ENCODE measurements at regions not wholly inside any gene's neighbourhood (a gene's known extent, or its start where the extent isn't known, plus 50 kb on each side); places are given as distances from the start of the nearest gene placed in this dataset.

- Histone ChIP-seq H3K27ac (no peak overlapping the region), H3K4me3 (no peak overlapping the region), H3K9me3 (0 out of 3 replicates have a peak, but pooled peaks cover 2% of the 10 kb centered on the region), H3K4me1 (no peaks in the 10 kb centered on the region), H3K4me2 (no peak overlapping the region)
- FAIRE-seq = no peak
- POLR2A ChIA-PET = no interaction called here
- WGBS (ENCODE audit: missing lambda C conversion rate) = 62% methylated on average over 4 of the region's 5 CpGs
- CTCF ChIA-PET = interaction anchor here (0.9 kb wide), 1 partner anchor 10 kb away, joined by 3 read pairs; no protein-coding TSS in a partner anchor
- DNase-seq (ENCODE audit: low read depth in 1 of 2, low spot score in 1 of 2) = no peak
- ATAC-seq = no peak
- TF ChIP-seq NR3C1 (IDR thresholded peaks at IDR 0.05) = no peak
- no peak for TF ChIP-seq CEBPB (IDR thresholded peaks at IDR 0.05)
- TF ChIP-seq EHF (CRISPR knock-in tag; IDR thresholded peaks at IDR 0.05) = no peak
- TF ChIP-seq ESRRA (IDR thresholded peaks at IDR 0.05; ENCODE audit: borderline replicate concordance, low read length) = no peak
- no peak for TF ChIP-seq RARB (CRISPR knock-in tag; IDR thresholded peaks at IDR 0.05)
- TF ChIP-seq TP53 (CRISPR knock-in tag; IDR thresholded peaks at IDR 0.05) = no peak
- no peak for TF ChIP-seq RNF2 (IDR thresholded peaks at IDR 0.05; ENCODE audit: borderline replicate concordance, low read depth)
- no peak for TF ChIP-seq EP300 (IDR thresholded peaks at IDR 0.05)
- TF ChIP-seq HOXB13 (CRISPR knock-in tag; IDR thresholded peaks at IDR 0.05; ENCODE audit: low read depth) = no peak
- TF ChIP-seq HDAC2 (IDR thresholded peaks at IDR 0.05) = no peak
These were observed 732.7 kb downstream of the NR4A2 start for GRCh38 chr2:155599834-155600233.

DNA sequence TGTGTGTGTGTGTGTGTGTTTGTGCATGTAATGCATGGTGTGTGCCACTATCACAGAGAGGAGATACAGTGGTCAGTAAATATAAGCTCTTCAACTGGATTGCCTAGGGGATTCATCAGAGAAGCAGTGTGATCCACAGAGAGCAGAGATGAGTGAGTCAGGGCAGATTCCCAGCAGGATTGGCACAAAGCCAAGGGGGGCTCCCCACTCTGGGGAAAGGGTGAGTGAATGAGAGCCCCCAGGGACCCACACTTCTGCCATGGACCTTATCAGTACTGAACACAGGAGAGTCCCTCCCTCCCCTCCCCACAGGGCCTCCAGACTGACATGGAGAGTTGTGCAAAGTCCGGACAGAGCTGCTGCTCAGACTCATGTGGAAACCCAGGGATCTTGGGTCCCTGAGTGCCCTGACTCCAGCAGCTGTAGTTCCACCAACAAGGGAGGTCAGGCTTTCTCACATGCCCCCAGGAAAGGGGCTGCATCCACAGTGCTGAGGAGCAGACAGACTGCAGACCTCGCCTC lies 748.8 kb downstream of the NR4A2 start:
- DNase-seq (ENCODE audit: low read depth in 1 of 2, low spot score in 1 of 2) (no peak), ATAC-seq (no peak), FAIRE-seq (no peak)
- Histone ChIP-seq H3K4me1 (no peaks in the 10 kb centered on the region), H3K9me3 (no peaks in the 10 kb centered on the region), H3K4me3 (no peak overlapping the region), H3K27ac (no peak overlapping the region), H3K4me2 (no peak overlapping the region)
- TF ChIP-seq JUNB (IDR thresholded peaks at IDR 0.05) = no peak
- no peak for TF ChIP-seq ZFP36 (IDR thresholded peaks at IDR 0.05; ENCODE audit: borderline replicate concordance, partially characterized antibody)
- TF ChIP-seq ZNF302 (CRISPR knock-in tag; IDR thresholded peaks at IDR 0.05) = no peak
- no peak for TF ChIP-seq RARB (CRISPR knock-in tag; IDR thresholded peaks at IDR 0.05)
- no peak for TF ChIP-seq CTCF (IDR thresholded peaks at IDR 0.05)
- POLR2A ChIA-PET = no interaction called here
- CTCF ChIA-PET = no interaction called here
- no CpG with 5 or more reads among the region's 2 CpGs for WGBS (ENCODE audit: missing lambda C conversion rate)

DNA sequence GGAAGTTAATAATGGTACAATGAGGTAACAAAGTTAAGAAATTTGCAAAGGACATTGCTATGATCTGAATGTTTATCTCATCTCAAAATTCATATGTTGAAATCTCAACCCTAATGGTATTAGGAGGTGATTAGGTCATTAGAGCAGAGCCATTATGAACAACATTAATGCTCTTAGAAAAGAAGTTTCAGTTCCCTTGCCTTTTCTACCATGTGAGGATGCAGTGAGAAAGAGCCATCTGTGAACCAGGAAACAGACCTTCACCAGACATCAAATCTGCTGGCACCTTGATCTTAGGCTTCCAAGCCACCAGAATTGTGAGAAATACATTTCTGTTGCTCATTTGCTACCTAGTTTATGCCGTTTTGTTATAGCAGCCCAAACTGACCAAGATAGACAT lies 757.6 kb downstream of the NR4A2 start:
- FAIRE-seq (no peak), ATAC-seq (no peak), DNase-seq (ENCODE audit: low read depth in 1 of 2, low spot score in 1 of 2) (no peak)
- Histone ChIP-seq H3K4me1 (no peaks in the 10 kb centered on the region), H3K4me2 (no peak overlapping the region), H3K9me3 (peaks cover 2% of the 10 kb centered on the region; the same call in 1 of the 3 replicates), H3K4me3 (no peak overlapping the region), H3K27ac (no peak overlapping the region)
- no peak for TF ChIP-seq MAX (IDR thresholded peaks at IDR 0.05)
- TF ChIP-seq POLR2AphosphoS2 (conservative IDR thresholded peaks at IDR 0.05; ENCODE audit: low read length) = no peak
- TF ChIP-seq ZC3H11A (IDR thresholded peaks at IDR 0.05) = no peak
- no peak for TF ChIP-seq NFE2L2 (conservative IDR thresholded peaks at IDR 0.05; ENCODE audit: low read length)
- TF ChIP-seq HOXB5 (CRISPR knock-in tag; IDR thresholded peaks at IDR 0.05) = no peak
- TF ChIP-seq JUNB (IDR thresholded peaks at IDR 0.05) = no peak
- ChIA-PET POLR2A (no interaction called here), CTCF (no interaction called here)
- WGBS (ENCODE audit: missing lambda C conversion rate) = 4% methylated on average over 1 of the region's 1 CpG

GRCh38 chr2:155547571-155547970 lies 785.0 kb downstream of the NR4A2 start:
- H3K9me3 ChIP-seq = no peaks in the 10 kb centered on the region
- ChIA-PET CTCF (no interaction called here), POLR2A (no interaction called here)
- H3K4me1 ChIP-seq = no peaks in the 10 kb centered on the region
- no peak for FAIRE-seq
- no peak for ATAC-seq
- H3K4me2 ChIP-seq = peak overlapping the region; percentile 25; the same call in 2 of the 3 replicates
- H3K27ac ChIP-seq = no peak overlapping the region
- no peak for DNase-seq (ENCODE audit: low read depth in 1 of 2, low spot score in 1 of 2)
- WGBS (ENCODE audit: missing lambda C conversion rate) = 62% methylated on average over 3 of the region's 3 CpGs
- H3K4me3 ChIP-seq = no peak overlapping the region
- TF ChIP-seq ATOH8 (CRISPR knock-in tag; IDR thresholded peaks at IDR 0.05; ENCODE audit: low read depth) (no peak), MAX (IDR thresholded peaks at IDR 0.05) (no peak), MAZ (IDR thresholded peaks at IDR 0.05; ENCODE audit: borderline replicate concordance, low read depth, low read length) (no peak), FOSL2 (IDR thresholded peaks at IDR 0.05) (no peak), FOSL2 (CRISPR knock-in tag; IDR thresholded peaks at IDR 0.05) (no peak), CHD2 (IDR thresholded peaks at IDR 0.05; ENCODE audit: low read length, partially characterized antibody) (no peak), TP53 (CRISPR knock-in tag; IDR thresholded peaks at IDR 0.05) (no peak), POLR2AphosphoS2 (conservative IDR thresholded peaks at IDR 0.05; ENCODE audit: low read length) (no peak), FOXS1 (CRISPR knock-in tag; IDR thresholded peaks at IDR 0.05) (no peak), JUNB (IDR thresholded peaks at IDR 0.05) (no peak), ESRRA (IDR thresholded peaks at IDR 0.05; ENCODE audit: borderline replicate concordance, low read length) (no peak), PHF8 (IDR thresholded peaks at IDR 0.05; ENCODE audit: borderline replicate concordance, low read depth) (no peak), ZNF302 (CRISPR knock-in tag; IDR thresholded peaks at IDR 0.05) (no peak), KDM1A (IDR thresholded peaks at IDR 0.05; ENCODE audit: low read depth) (no peak), MAFK (IDR thresholded peaks at IDR 0.05; ENCODE audit: partially characterized antibody) (no peak), SMC3 (IDR thresholded peaks at IDR 0.05) (no peak)
- TF ChIP-seq, protein P1, sequence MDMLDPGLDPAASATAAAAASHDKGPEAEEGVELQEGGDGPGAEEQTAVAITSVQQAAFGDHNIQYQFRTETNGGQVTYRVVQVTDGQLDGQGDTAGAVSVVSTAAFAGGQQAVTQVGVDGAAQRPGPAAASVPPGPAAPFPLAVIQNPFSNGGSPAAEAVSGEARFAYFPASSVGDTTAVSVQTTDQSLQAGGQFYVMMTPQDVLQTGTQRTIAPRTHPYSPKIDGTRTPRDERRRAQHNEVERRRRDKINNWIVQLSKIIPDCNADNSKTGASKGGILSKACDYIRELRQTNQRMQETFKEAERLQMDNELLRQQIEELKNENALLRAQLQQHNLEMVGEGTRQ (IDR thresholded peaks at IDR 0.05) = no peak

All from A549 (cell line).